COR-L47 (cell line): ENCODE measurements at regions not wholly inside any gene's neighbourhood (a gene's known extent, or its start where the extent isn't known, plus 50 kb on each side); places are given as distances from the start of the nearest gene placed in this dataset.

Source experiments
- DNase-seq: peaks from one replicate; lab custom pipeline; 2025; lab: John Stamatoyannopoulos, UW

- DNase-seq: no peak
These were observed 176.9 kb upstream of the CD180 start for GRCh38 chr5:67373518-67373917.

GRCh38 chr5:67372887-67373286 is 176.3 kb upstream of the CD180 start:
- no peak for DNase-seq

GRCh38 chr5:67371924-67372323 is 175.3 kb upstream of the CD180 start:
- DNase-seq: no peak

GRCh38 chr5:67366691-67367395 is 170.2 kb upstream of the CD180 start:
- no peak for DNase-seq

GRCh38 chr5:67366276-67366675 is 169.7 kb upstream of the CD180 start:
- DNase-seq: no peak

GRCh38 chr5:67364381-67364970 is 167.9 kb upstream of the CD180 start:
- DNase-seq: no peak

GRCh38 chr5:67363963-67364362 is 167.4 kb upstream of the CD180 start:
- DNase-seq: no peak

- no peak for DNase-seq
These were observed 166.6 kb upstream of the CD180 start for GRCh38 chr5:67363180-67363709.

GRCh38 chr5:67361932-67362729 is 165.5 kb upstream of the CD180 start:
- no peak for DNase-seq

- DNase-seq: no peak
These were observed 163.4 kb upstream of the CD180 start for GRCh38 chr5:67360047-67360446.

- no peak for DNase-seq
These were observed 161.6 kb upstream of the CD180 start for GRCh38 chr5:67358186-67358585.

GRCh38 chr5:67355120-67355713 is 158.6 kb upstream of the CD180 start:
- no peak for DNase-seq

GRCh38 chr5:67353500-67354450 is 157.2 kb upstream of the CD180 start:
- DNase-seq: peak; percentile 83

- DNase-seq: peak; percentile 69
These were observed 154.1 kb upstream of the CD180 start for GRCh38 chr5:67350618-67351201.

GRCh38 chr5:67350185-67350584 is 153.6 kb upstream of the CD180 start:
- DNase-seq: peak; percentile 67

GRCh38 chr5:67347821-67348220 is 151.2 kb upstream of the CD180 start:
- no peak for DNase-seq

- no peak for DNase-seq
These were observed 150.0 kb upstream of the CD180 start for GRCh38 chr5:67346611-67347010.

- no peak for DNase-seq
These were observed 148.3 kb upstream of the CD180 start for GRCh38 chr5:67344870-67345269.

GRCh38 chr5:67343835-67344234 is 147.2 kb upstream of the CD180 start:
- no peak for DNase-seq

GRCh38 chr5:67341478-67341877 is 144.9 kb upstream of the CD180 start:
- no peak for DNase-seq

GRCh38 chr5:67339219-67339767 is 142.7 kb upstream of the CD180 start:
- no peak for DNase-seq
